GM23248 (cell line): ENCODE measurements at regions not wholly inside any gene's neighbourhood (a gene's known extent, or its start where the extent isn't known, plus 50 kb on each side); places are given as distances from the start of the nearest gene placed in this dataset.
"Not testable (repeated sequence)": the region's sequence is repeated elsewhere in the genome, so short reads cannot be mapped to it uniquely, and the experiment has no call there.

Experiments
- DNase-seq: peaks from one replicate; pipeline ENCODE4 v3.0.0-alpha.2; 2015
- H2AFZ ChIP-seq: fragments of 200-600 bp; sonication (generic); 2 replicates; pipeline ENCODE4 v1.6.1; 2016; ENCODE audit warnings: antibody characterized with exemption
- H3F3A ChIP-seq: fragments of 200-600 bp; sonication (generic); 2 replicates; pipeline ENCODE4 v1.6.1; 2016; ENCODE audit warnings: mild to moderate bottlenecking, antibody characterized with exemption, mixed run types; ENCODE audit not compliant: insufficient read depth
- H3K27ac ChIP-seq: fragments of 200-600 bp; sonication (generic); 2 replicates; pipeline ENCODE4 v1.5.1; 2016; ENCODE audit warnings: mild to moderate bottlenecking
- H3K27me3 ChIP-seq: fragments of 200-600 bp; sonication (generic); replicated peaks from 2 replicates; pipeline ENCODE4 v1.6.1; 2016; ENCODE audit warnings: mild to moderate bottlenecking; ENCODE audit not compliant: insufficient read depth
- H3K36me3 ChIP-seq: fragments of 200-600 bp; sonication (generic); 2 replicates; pipeline ENCODE4 v1.6.1; 2016; ENCODE audit warnings: low read depth, mild to moderate bottlenecking
- H3K4me1 ChIP-seq: fragments of 200-600 bp; sonication (generic); 2 replicates; pipeline ENCODE4 v1.6.1; 2016; ENCODE audit warnings: mild to moderate bottlenecking; ENCODE audit not compliant: insufficient read depth
- H3K4me2 ChIP-seq: fragments of 200-600 bp; sonication (generic); one replicate; pipeline ENCODE4 v1.6.1; 2016; ENCODE audit warnings: mild to moderate bottlenecking; ENCODE audit not compliant: unreplicated experiment
- H3K4me3 ChIP-seq: fragments of 200-600 bp; sonication (generic); 2 replicates; pipeline ENCODE4 v1.5.1; 2016; ENCODE audit warnings: mild to moderate bottlenecking
- H3K79me2 ChIP-seq: fragments of 200-600 bp; sonication (generic); 2 replicates; pipeline ENCODE4 v1.6.1; 2016; ENCODE audit warnings: mild to moderate bottlenecking; ENCODE audit not compliant: insufficient read depth
- H3K9ac ChIP-seq: fragments of 200-600 bp; sonication (generic); 2 replicates; pipeline ENCODE4 v1.6.1; 2016; ENCODE audit warnings: mild to moderate bottlenecking
- H3K9me2 ChIP-seq: fragments of 200-600 bp; sonication (generic); 2 replicates; pipeline ENCODE4 v1.6.1; 2016; ENCODE audit warnings: mixed run types, mild to moderate bottlenecking, moderate library complexity; ENCODE audit not compliant: insufficient read depth
- H3K9me3 ChIP-seq: fragments of 200-600 bp; sonication (generic); one replicate; pipeline ENCODE4 v1.6.1; 2017; ENCODE audit warnings: low read depth
- H4K20me1 ChIP-seq: fragments of 200-600 bp; sonication (generic); 2 replicates; pipeline ENCODE4 v1.6.0; 2016; ENCODE audit not compliant: insufficient read depth
- WGBS, 2 experiments: methylation state at CpG; one replicate each; pipeline ENCODE4 v1.1.6; 2015 to 2017; ENCODE audit warnings: low lambda C conversion rate in 2 of 2, low coverage in 1 of 2; ENCODE audit errors: missing lambda C conversion rate in 2 of 2; 5-methylcytosine and 5-hydroxymethylcytosine counted together
- in situ Hi-C: fragments of 300-500 bp; cut with MboI; formaldehyde crosslinking; loops from 2 replicates; pipeline ENCODE4 v1.15.0; 2020

GRCh38 chr4:189619441-189620250, 321.0 kb upstream of the FRG1 start:
- H2AFZ ChIP-seq, DNase-seq, H3K4me2 ChIP-seq, in situ Hi-C loops, H3K79me2 ChIP-seq, H4K20me1 ChIP-seq, H3K4me1 ChIP-seq, H3K27me3 ChIP-seq, H3K9ac ChIP-seq, H3K4me3 ChIP-seq, H3K27ac ChIP-seq, H3K36me3 ChIP-seq, H3F3A ChIP-seq, H3K9me2 ChIP-seq, H3K9me3 ChIP-seq: not testable (repeated sequence)
- WGBS, 2 experiments, result 5 to 11% methylated on average over 8 of the region's 8 CpGs

- H3K9me2 ChIP-seq, H3K36me3 ChIP-seq, H3K4me1 ChIP-seq, H4K20me1 ChIP-seq, H3K9me3 ChIP-seq, H3K9ac ChIP-seq, DNase-seq, in situ Hi-C loops, H3K27me3 ChIP-seq, H3K4me3 ChIP-seq, H3F3A ChIP-seq, H3K4me2 ChIP-seq, H2AFZ ChIP-seq, H3K27ac ChIP-seq, H3K79me2 ChIP-seq: not testable (repeated sequence)
- 5 to 13% methylated on average over 3 of the region's 3 CpGs for WGBS, 2 experiments
These were observed 318.1 kb upstream of the FRG1 start for GRCh38 chr4:189622574-189622973.

- H3K9ac ChIP-seq, result not testable (repeated sequence)
These were observed 313.6 kb upstream of the FRG1 start for GRCh38 chr4:189627041-189627440.

GRCh38 chr4:189629733-189630132, 310.9 kb upstream of the FRG1 start:
- H3K9me2 ChIP-seq, H3K4me1 ChIP-seq, H3K27ac ChIP-seq, H3K79me2 ChIP-seq, H3K4me3 ChIP-seq, H3K9me3 ChIP-seq, H2AFZ ChIP-seq, H3F3A ChIP-seq, H3K9ac ChIP-seq, H3K4me2 ChIP-seq, H3K36me3 ChIP-seq, H4K20me1 ChIP-seq, DNase-seq, H3K27me3 ChIP-seq, in situ Hi-C loops: not testable (repeated sequence)
- 33 to 43% methylated on average over 3 of the region's 3 CpGs for WGBS, 2 experiments

More at GRCh38 chr4:189627041-189627440, 313.6 kb upstream of the FRG1 start:
- WGBS, 2 experiments, result 16 to 37% methylated on average over 1 of the region's 1 CpG
- H3K9me3 ChIP-seq, H3K36me3 ChIP-seq, H3K79me2 ChIP-seq, H3K4me3 ChIP-seq, H4K20me1 ChIP-seq, H3F3A ChIP-seq, H3K27me3 ChIP-seq, H3K4me2 ChIP-seq, DNase-seq, H2AFZ ChIP-seq, in situ Hi-C loops, H3K27ac ChIP-seq, H3K4me1 ChIP-seq, H3K9me2 ChIP-seq: not testable (repeated sequence)

GRCh38 chr4:189630913-189631567, 309.6 kb upstream of the FRG1 start:
- in situ Hi-C loops, H3K9ac ChIP-seq, H3K9me3 ChIP-seq, DNase-seq, H3K27me3 ChIP-seq, H3K79me2 ChIP-seq, H3K27ac ChIP-seq, H3K36me3 ChIP-seq, H4K20me1 ChIP-seq, H3K9me2 ChIP-seq, H3K4me3 ChIP-seq, H3K4me1 ChIP-seq, H3K4me2 ChIP-seq, H2AFZ ChIP-seq, H3F3A ChIP-seq: not testable (repeated sequence)
- 16 to 18% methylated on average over 6 of the region's 6 CpGs for WGBS, 2 experiments

- in situ Hi-C loops, result not testable (repeated sequence)
These were observed 309.1 kb upstream of the FRG1 start for GRCh38 chr4:189631568-189631916.

GRCh38 chr4:189650436-189650835, 290.2 kb upstream of the FRG1 start:
- 14 to 31% methylated on average over 2 of the region's 2 CpGs for WGBS, 2 experiments
- DNase-seq, H3K27me3 ChIP-seq, H3K9me2 ChIP-seq, H2AFZ ChIP-seq, H3K36me3 ChIP-seq, H3K4me2 ChIP-seq, H3K9ac ChIP-seq, H3K9me3 ChIP-seq, H4K20me1 ChIP-seq, H3F3A ChIP-seq, H3K79me2 ChIP-seq, in situ Hi-C loops, H3K4me1 ChIP-seq, H3K4me3 ChIP-seq, H3K27ac ChIP-seq: not testable (repeated sequence)

More at GRCh38 chr4:189631568-189631916, 309.1 kb upstream of the FRG1 start:
- H3K4me3 ChIP-seq, H3K27me3 ChIP-seq, DNase-seq, H4K20me1 ChIP-seq, H3K9ac ChIP-seq, H3K9me2 ChIP-seq, H3K4me2 ChIP-seq, H3K79me2 ChIP-seq, H3K4me1 ChIP-seq, H3K36me3 ChIP-seq, H2AFZ ChIP-seq, H3K9me3 ChIP-seq, H3F3A ChIP-seq, H3K27ac ChIP-seq: not testable (repeated sequence)
- 49 to 58% methylated on average over 9 of the region's 9 CpGs for WGBS, 2 experiments
